ENCODE measurements at regions not wholly inside any gene's neighbourhood (a gene's known extent, or its start where the extent isn't known, plus 50 kb on each side); places are given as distances from the start of the nearest gene placed in this dataset.

GRCh38 chr2:58410549-58410948, 169.4 kb upstream of the FANCL start:
- TF ChIP-seq CTCF (IDR thresholded peaks at IDR 0.05), result no peak
- TF ChIP-seq POLR2AphosphoS5 (IDR thresholded peaks at IDR 0.05; ENCODE audit: low read depth, low read length), result no peak
- TF ChIP-seq REST (IDR thresholded peaks at IDR 0.05; ENCODE audit: insufficient read depth in 1 of 2, low read depth in 2 of 2, low read length in 1 of 2), result no peak
- no peak for TF ChIP-seq TCF7L2 (IDR thresholded peaks at IDR 0.05; ENCODE audit: low read depth, low read length)
